Mononuclear cell (primary cell): ENCODE measurements at regions not wholly inside any gene's neighbourhood (a gene's known extent, or its start where the extent isn't known, plus 50 kb on each side); places are given as distances from the start of the nearest gene placed in this dataset.

Experiments used
- H3K27me3 ChIP-seq: 2 replicates; pipeline ENCODE4 v1.6.0; 2011; ENCODE audit warnings: low read length, control low read depth; ENCODE audit not compliant: insufficient read depth
- H3K4me1 ChIP-seq: 2 replicates; pipeline ENCODE4 v1.5.1; 2011; ENCODE audit warnings: mild to moderate bottlenecking, low read length, control low read depth; ENCODE audit not compliant: insufficient read depth
- H3K4me3 ChIP-seq: 2 replicates; pipeline ENCODE4 v1.5.1; 2011; ENCODE audit warnings: mild to moderate bottlenecking, low read length, moderate library complexity
- H3K9me3 ChIP-seq: 2 replicates; pipeline ENCODE4 v1.5.1; 2011; ENCODE audit warnings: low read depth, mild to moderate bottlenecking, control low read depth, low read length

DNA sequence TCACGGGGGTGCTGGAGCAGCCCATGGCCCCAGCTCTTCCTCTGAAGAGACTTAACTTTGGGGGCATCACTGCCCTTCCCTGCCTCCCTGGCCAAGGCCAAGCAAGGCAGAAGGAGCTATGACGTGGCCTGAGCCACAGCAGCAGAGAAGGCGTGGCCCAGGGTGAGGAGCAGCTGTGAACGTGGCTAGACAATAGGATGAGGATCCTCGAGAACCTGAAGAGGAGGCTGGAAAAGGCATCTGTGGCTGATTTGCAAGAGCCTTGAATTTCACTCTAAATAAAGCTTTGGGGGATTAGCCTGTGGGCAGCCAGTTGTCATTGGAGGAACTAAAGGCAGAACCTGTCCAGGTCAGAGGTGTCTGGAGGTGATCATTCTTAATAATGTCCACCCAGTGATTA is 652.9 kb upstream of the ID2 start:
- no peaks in the 10 kb centered on the region for H3K4me1 ChIP-seq
- H3K27me3 ChIP-seq = no peaks in the 10 kb centered on the region
- H3K9me3 ChIP-seq = no peaks in the 10 kb centered on the region
- H3K4me3 ChIP-seq = no peak overlapping the region

DNA sequence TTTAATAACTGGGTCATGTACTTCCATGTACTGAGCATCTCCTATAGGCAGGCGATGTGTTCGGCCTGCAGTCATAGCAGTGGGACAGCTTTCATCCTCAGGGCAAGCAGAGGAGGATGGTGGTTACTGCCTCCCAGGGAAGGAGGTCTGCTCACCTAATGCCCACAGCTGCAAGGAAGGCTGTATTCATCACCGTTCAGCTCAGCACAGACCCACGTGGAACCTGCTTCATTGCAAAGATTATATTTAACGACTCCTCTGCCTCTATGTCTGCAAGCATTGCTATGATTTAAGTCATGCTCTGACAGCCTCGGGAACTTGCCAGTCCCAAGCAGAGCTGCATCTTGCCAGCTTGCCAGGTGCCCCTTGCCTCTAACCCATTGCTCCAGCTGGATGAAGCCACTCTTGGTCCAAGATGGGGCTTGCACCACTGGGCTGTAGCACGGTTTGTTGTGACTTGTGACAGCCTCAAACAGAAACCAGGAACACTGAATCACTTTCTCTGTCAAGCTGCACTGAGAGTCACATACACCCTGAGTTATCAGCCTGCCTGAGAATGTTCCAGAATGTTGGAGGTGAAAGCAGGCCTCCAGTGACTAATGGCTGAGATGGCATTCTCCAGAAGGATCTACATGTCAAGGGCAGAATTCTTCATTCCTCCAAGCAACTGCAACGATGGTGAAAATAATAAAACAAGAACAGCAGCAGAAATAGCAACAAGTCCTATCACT is 651.1 kb upstream of the ID2 start:
- Histone ChIP-seq H3K9me3 (no peaks in the 10 kb centered on the region), H3K27me3 (no peaks in the 10 kb centered on the region), H3K4me1 (no peaks in the 10 kb centered on the region), H3K4me3 (no peak overlapping the region)

DNA sequence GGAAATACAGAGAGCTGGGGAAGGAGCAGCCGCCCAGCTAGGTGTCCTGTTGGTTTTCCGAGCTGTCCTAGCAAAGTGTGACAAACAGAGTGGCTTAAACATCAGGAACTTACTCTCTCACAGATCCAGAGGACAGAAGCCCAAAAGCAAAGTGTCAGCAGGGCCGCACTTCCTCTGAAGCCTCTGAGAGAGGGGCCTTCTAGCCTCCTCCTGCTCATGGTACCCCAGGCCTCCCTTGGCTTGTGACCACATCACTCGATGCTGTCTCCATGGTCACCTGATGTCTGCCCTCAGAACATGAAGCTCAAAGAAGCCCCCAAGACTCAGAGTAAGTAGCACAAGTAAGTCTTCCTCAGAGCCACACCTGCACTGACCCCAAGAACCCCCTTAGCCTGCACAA is 650.5 kb upstream of the ID2 start:
- Histone ChIP-seq H3K27me3 (no peaks in the 10 kb centered on the region), H3K4me3 (no peak overlapping the region), H3K9me3 (no peaks in the 10 kb centered on the region), H3K4me1 (no peaks in the 10 kb centered on the region)

DNA sequence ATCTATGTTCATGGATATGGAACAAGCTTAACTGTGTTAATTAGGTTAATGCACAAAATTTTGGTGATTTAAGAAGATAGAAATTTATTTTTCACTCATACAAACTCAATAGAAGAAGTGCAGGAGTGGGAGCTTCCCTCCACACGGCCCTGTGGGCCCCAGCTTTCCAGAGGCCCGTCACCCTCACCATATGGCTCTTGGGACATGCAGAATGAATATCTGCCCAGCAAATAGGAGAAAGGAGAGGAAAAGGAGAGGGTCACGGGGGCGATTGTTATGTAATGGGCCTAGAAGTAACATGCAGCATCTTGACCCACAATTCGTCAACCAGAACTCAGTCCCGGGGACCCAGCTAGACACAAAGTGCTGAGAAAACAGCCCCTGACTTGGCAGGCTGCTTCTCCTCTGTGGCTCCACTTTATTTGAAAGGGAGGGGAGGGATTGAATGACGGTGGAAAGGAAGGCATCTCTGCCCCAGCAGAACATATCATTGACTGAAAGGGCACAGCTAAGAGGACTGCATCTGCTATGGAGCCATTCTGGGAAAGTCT is 648.2 kb upstream of the ID2 start:
- Histone ChIP-seq H3K4me3 (no peak overlapping the region), H3K4me1 (no peaks in the 10 kb centered on the region), H3K27me3 (no peaks in the 10 kb centered on the region), H3K9me3 (no peaks in the 10 kb centered on the region)

DNA sequence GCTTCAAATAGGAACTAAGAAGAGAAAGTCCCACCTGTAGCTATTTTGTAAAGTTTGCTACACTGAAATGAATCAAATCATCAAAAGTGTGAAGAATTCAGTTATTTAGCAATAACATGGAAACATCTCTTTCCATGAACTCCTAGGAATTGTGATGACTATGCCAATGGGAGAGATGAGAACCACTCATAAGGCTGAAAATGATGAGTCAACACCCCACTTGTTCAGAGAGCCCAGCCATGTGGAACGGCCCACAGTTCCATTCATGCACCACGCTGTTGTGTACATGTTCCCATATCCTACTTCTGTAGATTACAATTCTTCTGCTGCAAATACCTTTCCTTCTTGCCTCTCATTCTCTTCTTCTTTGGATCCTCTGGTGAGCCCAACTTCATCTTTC is 645.5 kb upstream of the ID2 start:
- H3K27me3 ChIP-seq = no peaks in the 10 kb centered on the region
- H3K4me3 ChIP-seq = no peak overlapping the region
- H3K4me1 ChIP-seq = no peaks in the 10 kb centered on the region
- no peaks in the 10 kb centered on the region for H3K9me3 ChIP-seq

DNA sequence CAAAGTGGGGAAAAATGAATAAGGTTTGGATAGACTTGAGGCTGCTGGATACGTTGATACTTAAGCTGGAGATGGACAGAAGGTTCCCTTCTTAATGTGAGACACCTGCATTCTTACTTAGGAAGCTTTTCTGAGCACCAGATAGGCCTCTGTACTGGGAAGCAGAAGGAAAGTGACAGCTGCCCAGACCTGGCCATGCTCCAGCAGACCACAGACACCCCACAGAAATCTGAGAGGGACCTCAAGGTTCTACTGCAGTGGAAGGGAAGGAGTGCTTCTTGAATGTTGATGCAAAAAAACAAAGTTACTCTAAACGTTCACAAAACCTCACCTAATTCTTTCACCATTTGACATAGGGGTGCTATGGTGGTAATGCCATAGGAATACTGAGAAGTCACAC is 642.1 kb upstream of the ID2 start:
- Histone ChIP-seq H3K4me1 (no peaks in the 10 kb centered on the region), H3K27me3 (no peaks in the 10 kb centered on the region), H3K4me3 (no peak overlapping the region), H3K9me3 (no peaks in the 10 kb centered on the region)

DNA sequence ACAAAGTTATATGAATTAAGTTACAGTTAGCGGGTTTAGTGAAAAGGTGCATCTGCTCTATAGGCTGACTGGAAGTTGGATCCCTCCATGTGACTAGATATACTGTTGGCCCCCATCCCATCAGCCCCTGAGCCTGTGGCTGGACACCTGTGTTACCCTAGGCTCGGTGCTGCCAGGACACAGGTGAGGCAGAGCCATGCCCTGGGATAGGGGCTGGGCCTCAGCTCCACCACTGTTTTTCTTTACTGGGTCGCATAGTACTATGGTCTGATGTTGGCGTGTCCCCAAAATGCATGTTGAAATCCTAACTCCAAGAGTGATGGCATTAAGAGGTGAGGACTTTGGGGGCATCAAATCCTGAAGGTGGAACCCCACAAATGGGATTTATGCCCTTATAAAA is 638.6 kb upstream of the ID2 start:
- H3K4me3 ChIP-seq = no peak overlapping the region
- H3K9me3 ChIP-seq = no peaks in the 10 kb centered on the region
- H3K27me3 ChIP-seq = no peaks in the 10 kb centered on the region
- no peaks in the 10 kb centered on the region for H3K4me1 ChIP-seq

DNA sequence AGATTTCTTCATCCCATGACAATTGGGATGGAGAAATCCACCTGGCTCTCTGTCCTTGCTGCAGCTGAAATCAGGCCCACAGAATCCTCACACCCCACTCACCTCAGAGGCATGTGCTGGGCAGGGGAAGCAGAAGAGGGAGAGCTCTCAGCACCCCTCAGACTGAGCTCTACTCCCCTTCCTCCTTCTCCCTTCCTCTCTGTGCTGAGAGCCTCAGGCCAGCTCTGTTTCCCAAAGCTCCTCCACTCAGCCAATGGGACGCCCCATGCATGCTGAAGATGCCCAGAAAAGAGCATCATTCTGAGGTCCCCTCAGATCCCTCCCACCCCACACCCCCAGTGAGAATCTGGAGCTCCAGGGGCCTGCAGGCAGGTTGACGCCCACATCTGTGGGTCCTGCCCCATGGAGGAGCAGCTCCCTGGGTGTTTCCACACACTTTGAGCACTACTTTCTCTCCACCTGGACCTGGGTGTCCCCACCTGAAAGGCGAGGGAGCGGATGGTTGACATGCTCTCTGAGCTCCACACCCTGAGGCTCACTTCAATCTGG is 637.7 kb upstream of the ID2 start:
- no peaks in the 10 kb centered on the region for H3K9me3 ChIP-seq
- H3K27me3 ChIP-seq = no peaks in the 10 kb centered on the region
- no peak overlapping the region for H3K4me3 ChIP-seq
- no peaks in the 10 kb centered on the region for H3K4me1 ChIP-seq

DNA sequence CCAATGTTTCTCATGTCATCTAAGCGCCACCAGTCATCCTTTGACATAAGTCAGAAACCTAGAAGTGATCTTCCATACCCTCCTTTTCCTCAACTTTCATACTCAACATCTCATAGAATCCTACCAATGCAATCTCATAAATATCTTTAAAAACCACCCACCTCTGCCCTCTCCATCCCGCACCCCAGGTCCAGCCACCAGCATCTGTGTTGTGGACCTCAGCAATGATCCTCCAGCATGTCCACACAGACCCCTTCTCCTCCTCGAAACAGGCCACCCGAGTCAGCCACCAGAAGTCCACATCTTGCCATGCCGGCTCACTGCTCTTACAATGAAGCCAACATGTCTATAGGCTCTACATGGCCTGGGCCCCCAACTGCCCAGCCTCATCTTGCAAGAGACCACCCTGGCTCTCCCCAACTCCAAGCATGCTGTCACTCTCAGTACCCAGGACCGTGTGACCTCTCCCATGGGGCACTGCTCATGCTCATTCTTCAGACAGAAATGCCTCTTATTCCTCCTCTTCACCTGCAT is 636.7 kb upstream of the ID2 start:
- H3K4me1 ChIP-seq = no peaks in the 10 kb centered on the region
- no peaks in the 10 kb centered on the region for H3K9me3 ChIP-seq
- H3K27me3 ChIP-seq = no peaks in the 10 kb centered on the region
- H3K4me3 ChIP-seq = no peak overlapping the region

DNA sequence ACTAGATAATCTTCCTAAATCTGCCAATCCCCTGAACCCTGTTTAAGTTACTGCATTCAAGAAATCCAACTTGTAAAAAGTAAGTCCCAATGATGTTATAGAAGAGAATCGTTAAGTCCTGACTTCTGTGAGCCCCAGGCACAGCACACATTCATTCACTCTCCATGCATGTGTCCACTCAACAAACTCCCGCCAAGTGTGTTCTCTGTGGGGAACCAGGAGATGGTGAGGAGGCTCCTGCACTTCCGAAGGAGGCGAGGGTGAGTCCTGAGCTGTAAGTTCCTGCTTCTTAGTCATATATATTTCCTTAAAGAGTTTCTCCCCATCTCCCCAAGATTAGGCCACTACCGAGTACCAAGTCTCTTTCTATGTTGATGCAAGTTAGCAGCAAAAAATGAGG is 635.0 kb upstream of the ID2 start:
- H3K4me3 ChIP-seq = no peak overlapping the region
- H3K4me1 ChIP-seq = no peaks in the 10 kb centered on the region
- H3K9me3 ChIP-seq = no peaks in the 10 kb centered on the region
- no peaks in the 10 kb centered on the region for H3K27me3 ChIP-seq

DNA sequence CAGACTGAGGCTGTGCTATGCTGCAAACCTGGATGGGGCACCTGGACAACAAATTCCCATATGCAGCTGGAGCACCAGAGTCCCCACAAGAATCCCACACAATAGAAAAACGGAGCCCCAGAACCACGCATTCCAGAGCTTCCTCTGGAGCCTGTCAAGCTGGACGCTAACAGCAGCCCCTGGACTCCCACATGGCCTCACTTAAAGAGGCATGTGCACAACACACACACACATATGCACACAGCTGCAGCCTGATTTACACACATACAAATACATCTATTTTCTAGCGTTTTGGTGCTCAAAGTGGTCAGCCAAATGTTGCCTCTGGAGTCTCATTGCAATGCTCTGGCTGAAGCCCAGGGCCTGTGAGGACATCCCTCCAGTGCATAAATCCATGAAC is 632.7 kb upstream of the ID2 start:
- Histone ChIP-seq H3K4me1 (no peaks in the 10 kb centered on the region), H3K27me3 (no peaks in the 10 kb centered on the region), H3K9me3 (no peaks in the 10 kb centered on the region), H3K4me3 (no peak overlapping the region)

DNA sequence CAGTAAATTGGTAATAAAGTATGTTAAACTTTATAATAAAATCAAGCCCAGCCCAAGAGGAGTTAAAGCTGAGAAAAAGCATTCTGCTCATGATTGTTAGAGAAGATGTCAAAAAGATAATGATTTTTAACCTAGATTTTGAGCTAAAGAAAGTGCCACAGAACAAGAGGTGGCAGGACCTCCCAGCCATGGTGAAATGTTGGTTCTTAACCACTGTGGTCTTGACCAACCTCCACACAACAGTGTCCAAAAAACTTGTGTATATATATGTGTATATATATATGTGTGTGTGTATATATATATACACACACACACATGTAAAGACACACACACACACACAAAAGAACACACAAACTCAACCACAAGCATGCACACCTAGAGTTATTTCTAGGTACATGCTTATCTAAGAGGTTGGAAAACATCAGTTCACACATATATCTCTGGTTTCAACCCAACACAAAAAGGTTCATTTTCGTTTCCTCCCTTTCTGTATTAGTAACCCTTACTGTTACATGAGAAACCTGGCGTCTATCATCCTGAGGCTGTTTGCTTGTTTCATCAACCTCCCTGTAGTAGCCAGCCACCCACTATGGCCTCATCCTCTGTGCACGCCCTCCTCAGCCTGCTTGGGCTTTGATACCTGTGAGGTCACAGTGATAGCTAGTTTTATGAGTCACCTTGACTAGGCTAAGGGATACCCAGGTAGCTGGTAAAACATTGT is 631.8 kb upstream of the ID2 start:
- Histone ChIP-seq H3K9me3 (no peaks in the 10 kb centered on the region), H3K4me3 (no peak overlapping the region), H3K4me1 (no peaks in the 10 kb centered on the region), H3K27me3 (no peaks in the 10 kb centered on the region)

DNA sequence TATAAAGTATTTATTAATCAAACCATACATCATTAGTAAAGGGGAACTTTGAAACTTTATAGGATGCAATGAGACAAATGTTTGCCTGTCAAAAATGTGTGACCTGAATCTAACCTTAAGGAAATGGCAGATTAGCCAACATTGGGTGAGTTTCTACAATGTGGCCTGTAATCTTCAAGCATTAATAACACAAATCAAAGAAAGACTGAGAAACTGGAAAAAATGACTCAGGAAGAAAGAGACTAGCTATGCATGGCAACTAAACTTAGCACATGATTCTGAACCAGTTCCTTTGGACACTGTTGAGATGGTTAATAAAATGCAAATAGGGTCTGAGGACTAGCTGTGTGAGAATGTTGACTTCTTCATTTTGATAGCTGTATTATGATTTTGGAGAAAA is 628.6 kb upstream of the ID2 start:
- H3K4me1 ChIP-seq = peaks cover 5% of the 10 kb centered on the region
- no peak overlapping the region for H3K4me3 ChIP-seq
- no peaks in the 10 kb centered on the region for H3K9me3 ChIP-seq
- H3K27me3 ChIP-seq = no peaks in the 10 kb centered on the region

DNA sequence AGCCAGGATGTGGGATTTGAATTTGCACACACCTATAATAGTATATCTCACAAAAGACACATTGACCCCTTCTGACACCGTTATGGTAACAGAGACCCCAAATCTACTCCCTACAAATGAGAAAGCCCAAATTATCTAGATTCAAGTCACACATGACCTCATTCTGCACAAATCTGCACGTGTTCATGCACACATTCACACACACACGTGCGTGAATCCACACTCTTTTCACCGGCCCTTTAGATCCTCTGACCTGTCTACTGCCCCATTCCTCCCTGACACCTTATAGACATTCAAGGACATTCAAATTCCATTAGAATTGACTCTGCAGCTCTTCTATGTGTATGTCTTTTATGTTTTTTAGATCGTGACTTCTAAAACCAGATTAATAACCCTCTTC is 627.8 kb upstream of the ID2 start:
- no peaks in the 10 kb centered on the region for H3K27me3 ChIP-seq
- H3K4me1 ChIP-seq = peaks cover 9% of the 10 kb centered on the region
- no peak overlapping the region for H3K4me3 ChIP-seq
- H3K9me3 ChIP-seq = no peaks in the 10 kb centered on the region

DNA sequence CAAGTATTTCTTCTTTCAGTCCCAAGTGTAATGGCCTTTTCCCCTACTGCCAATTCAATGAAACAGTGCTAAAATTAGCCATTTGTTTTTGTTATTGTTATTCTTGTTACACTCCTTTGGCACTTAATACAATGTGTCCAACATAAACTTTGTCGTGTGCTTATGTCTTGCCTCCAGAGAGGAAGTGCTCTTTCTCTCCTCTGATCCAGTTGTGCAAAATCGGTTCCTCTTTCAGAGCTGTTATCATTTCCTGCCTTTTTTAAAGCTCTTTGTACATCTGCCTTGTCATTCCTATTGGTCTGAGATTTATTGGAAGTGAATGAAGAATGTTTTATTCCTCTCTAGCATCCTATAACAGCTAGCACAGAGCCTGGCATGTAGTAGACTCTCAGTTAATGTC is 623.2 kb upstream of the ID2 start:
- Histone ChIP-seq H3K4me3 (no peak overlapping the region), H3K4me1 (peaks cover 15% of the 10 kb centered on the region), H3K27me3 (no peaks in the 10 kb centered on the region), H3K9me3 (no peaks in the 10 kb centered on the region)
